Activated naive CD4-positive, alpha-beta T cell (primary cell): ENCODE measurements at regions not wholly inside any gene's neighbourhood (a gene's known extent, or its start where the extent isn't known, plus 50 kb on each side); places are given as distances from the start of the nearest gene placed in this dataset.

Experiments
- DNase-seq, 4 experiments: peaks; one replicate each; lab custom pipeline; 2025; lab: John Stamatoyannopoulos, UW

GRCh38 chr10:63744060-63744941 lies 223.1 kb downstream of the REEP3 start:
- no peak for DNase-seq

- no peak for DNase-seq
Measured at GRCh38 chr10:63749915-63750314, 228.7 kb downstream of the REEP3 start.

GRCh38 chr10:63751836-63752235 lies 230.6 kb downstream of the REEP3 start:
- DNase-seq, result no peak

- DNase-seq, result no peak
Measured at GRCh38 chr10:63752318-63752717, 231.1 kb downstream of the REEP3 start.

GRCh38 chr10:63753808-63754207 lies 232.6 kb downstream of the REEP3 start:
- no peak for DNase-seq

GRCh38 chr10:63755441-63755840 lies 234.2 kb downstream of the REEP3 start:
- no peak for DNase-seq

- no peak for DNase-seq
Measured at GRCh38 chr10:63757067-63757466, 235.9 kb downstream of the REEP3 start.

GRCh38 chr10:63758080-63758479 lies 236.9 kb downstream of the REEP3 start:
- no peak for DNase-seq

GRCh38 chr10:63759335-63759734 lies 238.1 kb downstream of the REEP3 start:
- DNase-seq, result no peak

GRCh38 chr10:63760034-63760707 lies 239.0 kb downstream of the REEP3 start:
- DNase-seq, result no peak

GRCh38 chr10:63760708-63761047 lies 239.5 kb downstream of the REEP3 start:
- DNase-seq, result no peak

- no peak for DNase-seq
Measured at GRCh38 chr10:63761243-63761642, 240.0 kb downstream of the REEP3 start.

GRCh38 chr10:63763744-63764143 lies 242.5 kb downstream of the REEP3 start:
- no peak for DNase-seq

GRCh38 chr10:63765126-63765525 lies 243.9 kb downstream of the REEP3 start:
- DNase-seq, result no peak

GRCh38 chr10:63766745-63767137 lies 245.5 kb downstream of the REEP3 start:
- DNase-seq, result no peak

GRCh38 chr10:63767138-63767801 lies 246.1 kb downstream of the REEP3 start:
- no peak for DNase-seq

GRCh38 chr10:63769367-63769766 lies 248.2 kb downstream of the REEP3 start:
- no peak for DNase-seq

GRCh38 chr10:63770523-63770922 lies 249.3 kb downstream of the REEP3 start:
- no peak for DNase-seq

GRCh38 chr10:63772491-63772890 lies 251.3 kb downstream of the REEP3 start:
- no peak for DNase-seq

GRCh38 chr10:63773106-63773505 lies 251.9 kb downstream of the REEP3 start:
- DNase-seq, result no peak

GRCh38 chr10:63773962-63774361 lies 252.8 kb downstream of the REEP3 start:
- no peak for DNase-seq

- no peak for DNase-seq
Measured at GRCh38 chr10:63780101-63780500, 258.9 kb downstream of the REEP3 start.

- DNase-seq, result no peak
Measured at GRCh38 chr10:63781226-63781625, 260.0 kb downstream of the REEP3 start.
